Inferior parietal cortex (tissue), 1 donor: ENCODE measurements at regions not wholly inside any gene's neighbourhood (a gene's known extent, or its start where the extent isn't known, plus 50 kb on each side); places are given as distances from the start of the nearest gene placed in this dataset.

Experiments
- DNase-seq: peaks from one replicate; pipeline ENCODE4 v3.0.0-alpha.2; 2016; ENCODE audit errors: extremely low spot score

DNA sequence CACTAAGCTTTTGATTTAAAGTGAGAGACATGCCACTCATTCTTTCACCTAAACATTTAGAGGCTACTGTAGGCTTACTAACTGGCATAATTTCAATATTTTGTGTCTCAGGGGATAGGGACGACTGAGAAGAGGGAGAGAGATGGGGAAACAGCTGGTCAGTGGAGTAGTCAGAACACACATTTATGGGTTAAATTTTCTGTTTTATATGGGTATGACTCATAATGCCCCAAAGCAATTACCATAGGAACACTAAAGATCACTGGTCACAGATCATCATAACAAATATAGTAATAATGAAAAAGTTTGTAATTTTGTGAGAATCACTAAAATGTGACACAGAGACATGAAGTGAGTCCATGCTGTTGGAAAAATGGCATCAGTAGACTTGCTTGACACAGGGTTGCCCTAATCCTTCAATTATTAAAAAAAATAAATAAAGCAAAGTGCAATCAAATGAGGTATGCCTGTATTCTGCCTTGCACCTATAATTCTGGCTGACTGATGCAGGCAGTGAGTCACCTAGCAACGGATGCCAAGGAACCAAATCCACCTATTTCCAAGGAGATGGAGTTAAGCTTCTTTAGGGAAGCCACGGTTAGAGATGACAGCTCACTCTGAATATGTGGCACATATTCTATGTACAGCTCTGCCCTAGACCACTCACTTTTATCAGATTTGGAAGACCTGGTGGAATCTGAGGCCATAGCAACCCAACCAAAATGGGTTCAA is 166.1 kb downstream of the MARCHF11 start:
- DNase-seq = no peak

DNA sequence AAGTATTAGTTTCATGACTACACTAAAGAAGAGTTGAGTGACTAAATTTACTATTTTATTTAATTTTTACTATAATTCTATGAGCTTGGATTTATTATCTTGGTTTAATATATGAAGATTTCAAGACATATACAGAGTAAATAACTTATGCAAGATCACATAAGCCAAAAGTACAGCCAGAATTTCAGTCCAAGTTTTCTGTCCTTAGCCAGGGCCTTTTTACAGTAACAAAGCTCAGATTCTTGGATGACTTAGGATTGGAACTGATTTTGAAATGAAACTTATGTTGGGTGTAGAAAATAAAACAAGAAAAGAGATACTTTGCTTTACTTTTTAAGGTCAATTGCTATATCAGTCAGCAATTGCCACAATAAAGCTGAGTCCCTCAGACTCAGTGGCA is 170.3 kb downstream of the MARCHF11 start:
- DNase-seq = no peak

DNA sequence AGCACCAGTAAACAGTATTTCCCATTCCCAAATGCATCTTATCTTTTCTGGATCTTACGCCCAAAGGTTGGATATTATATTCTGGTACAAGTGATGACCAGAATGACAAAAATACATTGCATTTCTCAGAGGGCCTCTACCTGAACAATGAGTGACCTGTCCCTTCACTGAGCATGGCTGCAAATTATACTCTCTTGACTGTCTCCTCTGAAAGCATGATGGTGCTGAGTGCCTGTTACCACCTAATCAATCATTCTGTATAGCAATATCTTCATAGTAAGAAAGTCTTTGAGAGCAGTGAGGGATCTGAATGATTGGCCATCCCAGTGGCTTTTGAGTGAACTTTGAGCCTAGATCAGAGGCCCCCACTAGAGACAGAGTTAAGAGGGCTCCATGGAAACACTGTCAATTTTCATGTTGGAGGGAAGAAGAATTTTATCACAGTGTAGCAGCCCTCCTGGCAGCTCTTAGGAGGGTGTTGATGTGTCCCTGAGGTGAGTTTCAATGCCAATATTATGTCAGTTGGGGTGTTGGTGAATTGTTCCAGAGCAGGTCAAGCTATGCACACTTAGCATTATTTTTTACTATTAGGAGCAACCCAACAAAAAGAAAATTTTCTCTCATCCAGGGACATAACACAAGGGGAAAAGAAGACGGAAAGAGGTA is 171.7 kb downstream of the MARCHF11 start:
- no peak for DNase-seq

DNA sequence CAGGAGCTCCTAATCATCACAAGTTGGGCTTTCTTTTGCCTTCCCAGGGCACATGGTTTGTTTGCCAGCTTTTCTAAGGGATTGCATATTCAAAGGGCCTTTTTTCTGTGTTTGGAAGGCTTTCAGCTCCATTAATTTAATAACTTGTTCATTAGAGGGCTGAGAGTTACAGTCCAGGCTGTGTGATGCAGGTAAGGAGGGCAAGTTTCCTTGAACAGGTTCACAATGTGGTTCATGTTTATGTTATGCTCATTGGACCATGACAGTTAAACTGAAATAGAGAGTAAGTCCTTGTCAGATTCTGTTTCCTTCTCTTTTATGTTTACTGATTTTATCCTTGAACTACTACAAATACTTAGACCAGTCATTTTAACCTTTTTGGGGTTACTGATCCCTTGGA is 174.4 kb downstream of the MARCHF11 start:
- no peak for DNase-seq

- no peak for DNase-seq
These were observed 179.5 kb downstream of the MARCHF11 start for GRCh38 chr5:16000056-16000455.

- peak; percentile 50 for DNase-seq
These were observed 184.1 kb downstream of the MARCHF11 start for GRCh38 chr5:15995341-15996052.

GRCh38 chr5:15993919-15994318 is 185.7 kb downstream of the MARCHF11 start:
- DNase-seq = no peak

DNA sequence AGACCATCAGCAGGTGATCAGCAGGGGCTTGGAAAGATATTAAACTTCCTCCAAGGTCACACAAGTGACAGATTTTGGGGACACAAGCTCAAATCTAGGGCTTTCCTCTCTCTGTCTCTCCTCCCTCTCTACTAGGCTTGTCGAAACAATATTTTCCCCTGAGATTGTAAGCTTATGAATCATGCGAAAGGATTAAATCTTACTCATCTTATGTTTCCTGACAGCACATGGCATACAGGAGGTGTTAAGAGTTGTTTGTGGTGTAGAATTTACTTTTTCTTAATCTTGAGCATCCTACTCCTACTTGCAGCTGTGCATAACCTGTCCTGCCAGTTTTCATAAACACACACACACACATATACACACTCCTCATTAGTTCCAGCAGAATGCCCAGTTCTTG is 186.3 kb downstream of the MARCHF11 start:
- no peak for DNase-seq

- no peak for DNase-seq
These were observed 186.7 kb downstream of the MARCHF11 start for GRCh38 chr5:15992918-15993317.

GRCh38 chr5:15991586-15991985 is 188.0 kb downstream of the MARCHF11 start:
- no peak for DNase-seq
